SK-N-MC (cell line): ENCODE measurements at regions not wholly inside any gene's neighbourhood (a gene's known extent, or its start where the extent isn't known, plus 50 kb on each side); places are given as distances from the start of the nearest gene placed in this dataset.

ENCODE experiments used
- EZH2 ChIP-seq: fragments of 200-600 bp; sonication (generic); IDR thresholded peaks from one replicate; pipeline ENCODE4 v1.6.1; 2017; ENCODE audit warnings: antibody characterized with exemption
- POLR2AphosphoS5 ChIP-seq: IDR thresholded peaks from 2 replicates; pipeline ENCODE4 v1.6.1; 2012; ENCODE audit warnings: mild to moderate bottlenecking, low read depth, low read length, borderline replicate concordance

DNA sequence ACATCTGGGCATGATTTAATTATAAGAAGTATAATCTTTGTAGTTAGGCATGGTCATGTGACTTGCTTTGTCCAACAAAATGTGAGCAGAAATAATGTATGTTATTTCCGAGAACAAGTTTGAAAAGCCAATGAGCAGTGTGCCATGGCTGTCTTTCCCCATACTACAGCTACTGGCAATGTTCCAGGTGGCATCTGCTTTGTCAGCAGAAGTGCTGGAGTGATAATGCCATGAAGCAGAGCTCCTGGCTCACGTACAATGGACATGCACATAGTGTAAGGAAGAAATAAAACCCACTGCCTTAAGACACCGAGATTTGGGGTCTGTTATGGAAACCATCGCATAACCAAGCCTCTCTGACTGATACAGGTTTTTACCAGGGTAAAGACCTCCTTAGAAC, 212.6 kb upstream of the RASGEF1B start:
- TF ChIP-seq POLR2AphosphoS5 (no peak), EZH2 (no peak)
